Pancreas (tissue), 10 donors: ENCODE measurements at regions not wholly inside any gene's neighbourhood (a gene's known extent, or its start where the extent isn't known, plus 50 kb on each side); places are given as distances from the start of the nearest gene placed in this dataset.

Source experiments
- ATAC-seq, 4 donors: fragments of 200-7000 bp; cut with Tn5 transposase; one replicate each; pipeline versions ENCODE4 v1.8.0 to v1.9.1; 2020; ENCODE audit warnings: mild to moderate bottlenecking in 4 of 4, moderate library complexity in 4 of 4
- DNase-seq, 6 donors: peaks; one replicate each; pipeline ENCODE4 v3.0.0-alpha.2; 2020
- FAIRE-seq: peaks from 2 replicates; lab custom pipeline; 2012; peaks lifted over from hg19 to GRCh38; lab: Jason Lieb, UNC
- H3K27ac ChIP-seq, 4 donors: fragments of 200-600 bp; sonication (generic); 1 replicate in 3 of 4; 2 replicates in 1 of 4; pipeline versions ENCODE4 v1.5.0 to v1.8.0; 2020
- H3K27me3 ChIP-seq, 4 donors: fragments of 200-600 bp; one replicate each; pipeline ENCODE4 v1.8.0; 2021
- H3K36me3 ChIP-seq, 3 donors: fragments of 200-600 bp; sonication (generic) in 1 of 3; one replicate each; pipeline versions ENCODE4 v1.5.0 to v1.8.0; 2020 to 2021
- H3K4me1 ChIP-seq, 3 donors: fragments of 200-600 bp; one replicate each; pipeline ENCODE4 v1.8.0; 2021
- H3K4me3 ChIP-seq, 4 donors: fragments of 200-600 bp; sonication (generic) in 2 of 4; one replicate each; pipeline versions ENCODE4 v1.5.0 to v1.8.0; 2020 to 2021
- H3K9me3 ChIP-seq, 4 donors: fragments of 200-600 bp; one replicate each; pipeline ENCODE4 v1.8.0; 2021
- CTCF ChIP-seq, 4 donors: fragments of 200-600 bp; sonication (generic) in 3 of 4; IDR thresholded peaks; one replicate each; pipeline versions ENCODE4 v1.5.0 to v1.8.0; 2021; ENCODE audit warnings: antibody characterized with exemption in 4 of 4
- WGBS, 2 donors: extraction: QIAGEN DNeasy Blood & Tissue Kit; methylation state at CpG; one replicate each; pipeline ENCODE4 v1.1.7; 2013; 5-methylcytosine and 5-hydroxymethylcytosine counted together
- intact Hi-C, 3 donors: fragments of 100-400 bp; cut with DNase I; formaldehyde crosslinking; loops; one replicate each; pipeline versions ENCODE4 v1.11.1 to v1.14.2; 2022
- donor health status: healthy with polysubstance abuse.
- donor health status: DM: no; HTN: no; CAD: no; lungs with moderate emphysema.
- donor health status: DM: no; HTN: no; CAD: no.
- donor health status: control.
- donor health status: control.
- donor health status: Bipolar disorder and iron deficiency.
- donor health status: DM: yes; HTN: yes; CAD: no.
- donor health status: DM: no; HTN: no; CAD: no.
- donor health status: DM: no; HTN: no; CAD: no.
- donor health status: DM: yes; HTN: yes; CAD: no.

- FAIRE-seq: peak; percentile 43
- WGBS, 2 donors: 71 to 88% methylated on average over 1 of the region's 1 CpG
- Histone ChIP-seq H3K4me1 (no peaks in the 10 kb centered on the region), H3K36me3 (no peaks in the 10 kb centered on the region), H3K9me3 (no peaks in the 10 kb centered on the region), H3K27ac (no peak overlapping the region), H3K27me3 (no peaks in the 10 kb centered on the region), H3K4me3 (no peak overlapping the region)
- TF ChIP-seq CTCF (IDR thresholded peaks at IDR 0.05): no peak
- no peak for DNase-seq
- intact Hi-C loops: no loop called here
- no peak for ATAC-seq
Observed at GRCh38 chr7:81573932-81574331, 195.9 kb downstream of the HGF start.

GRCh38 chr7:81573128-81573527 is 196.7 kb downstream of the HGF start:
- DNase-seq (no peak), FAIRE-seq (no peak), ATAC-seq (no peak)
- WGBS, 2 donors: 62 to 83% methylated on average over 1 of the region's 1 CpG
- Histone ChIP-seq H3K4me3 (no peak overlapping the region), H3K9me3 (no peaks in the 10 kb centered on the region), H3K36me3 (no peaks in the 10 kb centered on the region), H3K27ac (no peak overlapping the region), H3K27me3 (no peaks in the 10 kb centered on the region), H3K4me1 (no peaks in the 10 kb centered on the region)
- TF ChIP-seq CTCF (IDR thresholded peaks at IDR 0.05): no peak
- intact Hi-C loops: no loop called here

DNA sequence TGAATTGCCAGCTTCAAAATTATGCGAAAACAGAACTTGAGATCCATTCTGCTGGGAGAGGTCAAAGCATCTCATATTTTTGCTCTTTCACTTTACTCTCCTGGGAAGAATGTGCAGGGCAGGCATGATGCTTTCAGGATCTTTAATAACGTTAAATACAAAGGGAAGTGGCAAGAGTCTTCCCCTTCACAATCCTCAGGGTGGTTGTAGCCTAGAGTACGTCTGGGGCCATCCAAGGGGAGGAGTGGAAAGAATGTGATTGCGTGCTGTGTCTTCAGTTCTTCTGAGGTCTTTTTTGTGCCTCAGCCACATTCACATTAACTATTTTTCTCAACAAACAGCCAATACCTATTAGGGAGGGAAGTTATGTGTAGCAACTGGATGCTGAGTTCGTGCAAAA is 207.3 kb downstream of the HGF start:
- Histone ChIP-seq H3K9me3 (no peaks in the 10 kb centered on the region), H3K4me1 (no peaks in the 10 kb centered on the region), H3K36me3 (no peaks in the 10 kb centered on the region), H3K27me3 (no peaks in the 10 kb centered on the region), H3K27ac (no peak overlapping the region), H3K4me3 (no peak overlapping the region)
- intact Hi-C loops: no loop called here
- TF ChIP-seq CTCF (IDR thresholded peaks at IDR 0.05): no peak
- ATAC-seq (no peak), DNase-seq (no peak), FAIRE-seq (no peak)
- 46 to 63% methylated on average over 5 of the region's 5 CpGs for WGBS, 2 donors

GRCh38 chr7:81560708-81561107 is 209.1 kb downstream of the HGF start:
- Histone ChIP-seq H3K27ac (no peak overlapping the region), H3K4me3 (no peak overlapping the region), H3K36me3 (no peaks in the 10 kb centered on the region), H3K27me3 (no peaks in the 10 kb centered on the region), H3K4me1 (no peaks in the 10 kb centered on the region), H3K9me3 (no peaks in the 10 kb centered on the region)
- 78 to 87% methylated on average over 5 of the region's 5 CpGs for WGBS, 2 donors
- TF ChIP-seq CTCF (IDR thresholded peaks at IDR 0.05): no peak
- FAIRE-seq (no peak), DNase-seq (no peak), ATAC-seq (no peak)
- intact Hi-C loops: no loop called here

GRCh38 chr7:81549484-81550016 is 220.3 kb downstream of the HGF start:
- no peaks in the 10 kb centered on the region for H3K27me3 ChIP-seq
- WGBS, 2 donors: 84 to 87% methylated on average over 8 of the region's 8 CpGs
- H3K27ac ChIP-seq: no peak overlapping the region
- no peaks in the 10 kb centered on the region for H3K4me1 ChIP-seq
- ATAC-seq: no peak
- no peaks in the 10 kb centered on the region for H3K36me3 ChIP-seq
- H3K4me3 ChIP-seq: no peak overlapping the region
- intact Hi-C loops: no loop called here
- FAIRE-seq: no peak
- no peak for TF ChIP-seq CTCF (IDR thresholded peaks at IDR 0.05)
- H3K9me3 ChIP-seq: no peaks in the 10 kb centered on the region
- peak in 1 of 6 donors; percentile 20 for DNase-seq
